A549 (cell line): ENCODE measurements at regions not wholly inside any gene's neighbourhood (a gene's known extent, or its start where the extent isn't known, plus 50 kb on each side); places are given as distances from the start of the nearest gene placed in this dataset.

Source experiments
- ATAC-seq, 2 experiments: fragments of 200-7000 bp in 1 of 2; fragments of >200 bp in 1 of 2; cut with Nextera tagmentation in 1 of 2; cut with Tn5 transposase in 1 of 2; 3 replicates each; pipeline versions ENCODE4 v1.8.0 to v1.9.1; 2018 to 2020; ENCODE audit warnings: mild to moderate bottlenecking in 1 of 2, moderate library complexity in 1 of 2
- CTCF ChIA-PET: fragments of 300-600 bp; sonication (Branson Sonifier 250); formaldehyde crosslinking; extraction: SDS; loops from one replicate; lab custom pipeline; 2021; ENCODE audit warnings: antibody characterized with exemption, inconsistent platforms; lab: Yijun Ruan, JAX
- POLR2A ChIA-PET: fragments of 350-600 bp; formaldehyde crosslinking; extraction: SDS; loops from one replicate; lab custom pipeline; 2021; ENCODE audit warnings: antibody characterized with exemption, inconsistent platforms; lab: Yijun Ruan, JAX
- DNase-seq, 2 experiments: peaks; one replicate each; pipeline versions ENCODE4 v3.0.0 to v3.0.0-alpha.2; 2011 to 2016; ENCODE audit warnings: low read depth in 1 of 2, low spot score in 1 of 2
- FAIRE-seq: peaks from 2 replicates; lab custom pipeline; 2011; peaks lifted over from hg19 to GRCh38; lab: Jason Lieb, UNC
- H3K27ac ChIP-seq, 2 experiments: fragments of >200 bp; sonication (Bioruptor Twin); formaldehyde crosslinking; 3 replicates each; pipeline ENCODE4 v1.5.1; 2016 to 2017
- H3K4me1 ChIP-seq: fragments of >200 bp; sonication (Bioruptor Twin); formaldehyde crosslinking; 3 replicates; pipeline ENCODE4 v1.6.1; 2016
- H3K4me2 ChIP-seq: fragments of >200 bp; sonication (Bioruptor Twin); formaldehyde crosslinking; 3 replicates; pipeline ENCODE4 v1.6.1; 2016
- H3K4me3 ChIP-seq: fragments of >200 bp; sonication (Bioruptor Twin); formaldehyde crosslinking; 3 replicates; pipeline ENCODE4 v1.5.1; 2016
- H3K9me3 ChIP-seq: fragments of >200 bp; sonication (Bioruptor Twin); formaldehyde crosslinking; 3 replicates; pipeline ENCODE4 v1.6.1; 2016
- CEBPB ChIP-seq, 2 experiments: fragments of >200 bp in 1 of 2; sonication (Bioruptor Twin) in 1 of 2; formaldehyde crosslinking in 1 of 2; IDR thresholded peaks; 2 replicates each; pipeline ENCODE4 v1.6.1; 2012 to 2016
- CHD4 ChIP-seq: fragments of 200-600 bp; sonication (generic); IDR thresholded peaks from 2 replicates; pipeline ENCODE4 v1.6.1; 2016; ENCODE audit warnings: antibody characterized with exemption, mild to moderate bottlenecking, borderline replicate concordance
- EHMT2 ChIP-seq: fragments of 200-600 bp; sonication (generic); IDR thresholded peaks from 2 replicates; pipeline ENCODE4 v1.6.1; 2016; ENCODE audit warnings: antibody characterized with exemption, low read depth, mild to moderate bottlenecking, moderate library complexity
- EP300 ChIP-seq, 2 experiments: fragments of >200 bp; sonication (Bioruptor Twin); formaldehyde crosslinking; IDR thresholded peaks; 2 replicates in 1 of 2; 3 replicates in 1 of 2; pipeline ENCODE4 v1.6.1; 2016 to 2017
- ESRRA ChIP-seq: fragments of 150-350 bp; IDR thresholded peaks from 2 replicates; pipeline ENCODE4 v1.6.1; 2014; ENCODE audit warnings: mild to moderate bottlenecking, low read length, borderline replicate concordance
- HEYL ChIP-seq: fragments of 250-450 bp; sonication (Bioruptor Pico); IDR thresholded peaks from 2 replicates; pipeline ENCODE4 v1.8.0; 2021; ENCODE audit warnings: mild to moderate bottlenecking, moderate library complexity
- HOXB13 ChIP-seq: fragments of 250-450 bp; sonication (Bioruptor Pico); IDR thresholded peaks from 2 replicates; pipeline ENCODE4 v1.5.0; 2020; ENCODE audit warnings: low read depth, mild to moderate bottlenecking, moderate library complexity
- JUNB ChIP-seq: fragments of >200 bp; sonication (Bioruptor Twin); formaldehyde crosslinking; IDR thresholded peaks from 2 replicates; pipeline ENCODE4 v1.6.1; 2016
- KDM1A ChIP-seq: fragments of 200-600 bp; sonication (generic); IDR thresholded peaks from 2 replicates; pipeline ENCODE4 v1.6.1; 2016; ENCODE audit warnings: low read depth, mild to moderate bottlenecking
- MAZ ChIP-seq: fragments of 150-350 bp; IDR thresholded peaks from 2 replicates; pipeline ENCODE4 v1.6.1; 2014; ENCODE audit warnings: antibody characterized with exemption, low read depth, low read length, borderline replicate concordance
- NFE2L2 ChIP-seq: fragments of 150-350 bp; conservative IDR thresholded peaks from 2 replicates; pipeline ENCODE4 v1.6.1; 2014; ENCODE audit warnings: low read length
- NPAS2 ChIP-seq: fragments of 250-450 bp; sonication (Bioruptor Pico); IDR thresholded peaks from 2 replicates; pipeline ENCODE4 v1.8.0; 2022; ENCODE audit warnings: mild to moderate bottlenecking, moderate library complexity, borderline replicate concordance
- NR3C1 ChIP-seq: fragments of >200 bp; sonication (Bioruptor Twin); formaldehyde crosslinking; IDR thresholded peaks from 3 replicates; pipeline ENCODE4 v1.6.1; 2017
- POLR2A ChIP-seq: IDR thresholded peaks from 2 replicates; pipeline ENCODE4 v1.6.1; 2012; ENCODE audit warnings: mild to moderate bottlenecking, low read length
- RARB ChIP-seq: fragments of 250-450 bp; sonication (Bioruptor Pico); IDR thresholded peaks from 2 replicates; pipeline ENCODE4 v1.8.0; 2021; ENCODE audit warnings: mild to moderate bottlenecking, moderate library complexity
- RFX5 ChIP-seq: fragments of 450-650 bp; IDR thresholded peaks from 2 replicates; pipeline ENCODE4 v1.7.1; 2014; ENCODE audit warnings: antibody characterized with exemption, mild to moderate bottlenecking, moderate library complexity
- RNF2 ChIP-seq: fragments of 200-600 bp; sonication (generic); IDR thresholded peaks from 2 replicates; pipeline ENCODE4 v1.6.1; 2016; ENCODE audit warnings: low read depth, mild to moderate bottlenecking, antibody characterized with exemption, moderate library complexity, borderline replicate concordance
- TFCP2L1 ChIP-seq: fragments of 250-450 bp; sonication (Bioruptor Pico); IDR thresholded peaks from 2 replicates; pipeline ENCODE4 v1.5.0; 2021; ENCODE audit warnings: mild to moderate bottlenecking
- WGBS: methylation state at CpG from one replicate; pipeline ENCODE4 v1.1.6; 2017; ENCODE audit errors: missing lambda C conversion rate; 5-methylcytosine and 5-hydroxymethylcytosine counted together
- TF ChIP-seq, protein P1 (sequence below): fragments of 200-600 bp; sonication (generic); IDR thresholded peaks from 2 replicates; pipeline ENCODE4 v1.6.1; 2016; ENCODE audit warnings: antibody characterized with exemption, mild to moderate bottlenecking, moderate library complexity
- TF ChIP-seq, protein P2 (sequence below): fragments of >200 bp; sonication (Bioruptor Twin); formaldehyde crosslinking; IDR thresholded peaks from 3 replicates; pipeline ENCODE4 v1.5.1; 2016
- TF ChIP-seq, protein P3 (sequence below): fragments of 450-650 bp; IDR thresholded peaks from 2 replicates; pipeline ENCODE4 v1.6.1; 2014; ENCODE audit warnings: antibody characterized with exemption
- TF ChIP-seq, protein P4 (sequence below): IDR thresholded peaks from 2 replicates; pipeline ENCODE4 v1.6.1; 2012
- TF ChIP-seq, protein P5 (sequence below): fragments of 250-450 bp; sonication (Bioruptor Pico); IDR thresholded peaks from 2 replicates; pipeline ENCODE4 v1.5.0; 2020; ENCODE audit warnings: low read depth, mild to moderate bottlenecking, moderate library complexity

DNA sequence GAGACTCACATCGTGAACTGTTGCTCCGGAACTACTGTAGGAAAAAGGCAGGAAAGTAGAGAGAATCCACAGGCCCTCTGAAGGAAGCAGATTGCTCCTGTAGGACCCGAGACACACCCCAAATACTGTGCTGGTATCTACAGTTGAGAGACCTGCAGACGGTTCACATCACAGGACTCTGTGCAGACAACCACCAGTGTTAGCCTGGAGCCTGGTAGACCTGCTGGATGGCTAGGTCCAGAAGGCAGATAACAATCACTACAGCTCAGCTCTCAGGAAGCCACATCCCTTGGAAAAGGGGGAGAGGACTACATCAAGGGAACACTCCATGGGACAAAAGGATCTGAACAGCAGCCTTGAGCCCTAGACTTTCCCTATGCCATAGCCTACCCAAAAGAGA lies 311.8 kb upstream of the PRKCQ start:
- WGBS = 80% methylated on average over 4 of the region's 4 CpGs
- ChIA-PET POLR2A (no interaction called here), CTCF (interaction anchor here (0.8 kb wide), 1 partner anchor 163 kb away, joined by 3 read pairs; no protein-coding TSS in a partner anchor)
- Histone ChIP-seq H3K4me3 (no peak overlapping the region), H3K9me3 (no peaks in the 10 kb centered on the region), H3K4me2 (no peak overlapping the region), H3K27ac (no peak overlapping the region), H3K4me1 (no peaks in the 10 kb centered on the region)
- ATAC-seq (no peak), FAIRE-seq (no peak), DNase-seq (no peak)
- no peak for TF ChIP-seq KDM1A
- no peak for TF ChIP-seq CEBPB (IDR thresholded peaks at IDR 0.05)
- no peak for TF ChIP-seq POLR2A
- TF ChIP-seq MAZ = no peak
- no peak for TF ChIP-seq NR3C1
- no peak for TF ChIP-seq CHD4
- TF ChIP-seq, protein P1, sequence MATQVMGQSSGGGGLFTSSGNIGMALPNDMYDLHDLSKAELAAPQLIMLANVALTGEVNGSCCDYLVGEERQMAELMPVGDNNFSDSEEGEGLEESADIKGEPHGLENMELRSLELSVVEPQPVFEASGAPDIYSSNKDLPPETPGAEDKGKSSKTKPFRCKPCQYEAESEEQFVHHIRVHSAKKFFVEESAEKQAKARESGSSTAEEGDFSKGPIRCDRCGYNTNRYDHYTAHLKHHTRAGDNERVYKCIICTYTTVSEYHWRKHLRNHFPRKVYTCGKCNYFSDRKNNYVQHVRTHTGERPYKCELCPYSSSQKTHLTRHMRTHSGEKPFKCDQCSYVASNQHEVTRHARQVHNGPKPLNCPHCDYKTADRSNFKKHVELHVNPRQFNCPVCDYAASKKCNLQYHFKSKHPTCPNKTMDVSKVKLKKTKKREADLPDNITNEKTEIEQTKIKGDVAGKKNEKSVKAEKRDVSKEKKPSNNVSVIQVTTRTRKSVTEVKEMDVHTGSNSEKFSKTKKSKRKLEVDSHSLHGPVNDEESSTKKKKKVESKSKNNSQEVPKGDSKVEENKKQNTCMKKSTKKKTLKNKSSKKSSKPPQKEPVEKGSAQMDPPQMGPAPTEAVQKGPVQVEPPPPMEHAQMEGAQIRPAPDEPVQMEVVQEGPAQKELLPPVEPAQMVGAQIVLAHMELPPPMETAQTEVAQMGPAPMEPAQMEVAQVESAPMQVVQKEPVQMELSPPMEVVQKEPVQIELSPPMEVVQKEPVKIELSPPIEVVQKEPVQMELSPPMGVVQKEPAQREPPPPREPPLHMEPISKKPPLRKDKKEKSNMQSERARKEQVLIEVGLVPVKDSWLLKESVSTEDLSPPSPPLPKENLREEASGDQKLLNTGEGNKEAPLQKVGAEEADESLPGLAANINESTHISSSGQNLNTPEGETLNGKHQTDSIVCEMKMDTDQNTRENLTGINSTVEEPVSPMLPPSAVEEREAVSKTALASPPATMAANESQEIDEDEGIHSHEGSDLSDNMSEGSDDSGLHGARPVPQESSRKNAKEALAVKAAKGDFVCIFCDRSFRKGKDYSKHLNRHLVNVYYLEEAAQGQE = no peak
- no peak for TF ChIP-seq NFE2L2
- TF ChIP-seq EP300 (IDR thresholded peaks at IDR 0.05) = no peak
- no peak for TF ChIP-seq JUNB

DNA sequence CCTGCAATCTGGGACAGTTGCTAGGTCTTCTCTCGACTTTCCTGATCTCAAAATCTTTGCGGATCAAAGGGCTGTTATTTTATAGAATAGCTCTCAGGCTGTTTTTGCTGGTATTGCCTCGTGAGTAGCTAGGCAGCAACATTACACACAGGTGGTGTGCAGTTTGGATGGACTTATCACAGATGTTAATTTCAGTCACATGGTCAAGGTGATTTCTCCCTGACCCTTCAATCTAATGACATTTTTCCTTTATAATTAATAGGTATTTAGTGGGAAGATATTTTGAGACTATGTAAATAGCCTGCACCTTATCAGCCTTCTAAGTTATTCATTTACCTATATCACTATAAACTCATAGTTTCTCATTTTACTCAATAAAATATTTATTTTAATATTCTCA lies 309.6 kb upstream of the PRKCQ start:
- no peak overlapping the region for H3K27ac ChIP-seq
- POLR2A ChIA-PET = no interaction called here
- no peaks in the 10 kb centered on the region for H3K4me1 ChIP-seq
- 67% methylated on average over 3 of the region's 3 CpGs for WGBS
- FAIRE-seq = no peak
- TF ChIP-seq HEYL (no peak), NR3C1 (no peak), ESRRA (no peak), RARB (no peak), HOXB13 (CRISPR knock-in tag) (no peak), RNF2 (no peak), TFCP2L1 (no peak), EP300 (IDR thresholded peaks at IDR 0.05) (no peak), EHMT2 (no peak), RFX5 (no peak), NPAS2 (CRISPR knock-in tag) (no peak), CHD4 (no peak), JUNB (no peak)
- TF ChIP-seq, protein P2, sequence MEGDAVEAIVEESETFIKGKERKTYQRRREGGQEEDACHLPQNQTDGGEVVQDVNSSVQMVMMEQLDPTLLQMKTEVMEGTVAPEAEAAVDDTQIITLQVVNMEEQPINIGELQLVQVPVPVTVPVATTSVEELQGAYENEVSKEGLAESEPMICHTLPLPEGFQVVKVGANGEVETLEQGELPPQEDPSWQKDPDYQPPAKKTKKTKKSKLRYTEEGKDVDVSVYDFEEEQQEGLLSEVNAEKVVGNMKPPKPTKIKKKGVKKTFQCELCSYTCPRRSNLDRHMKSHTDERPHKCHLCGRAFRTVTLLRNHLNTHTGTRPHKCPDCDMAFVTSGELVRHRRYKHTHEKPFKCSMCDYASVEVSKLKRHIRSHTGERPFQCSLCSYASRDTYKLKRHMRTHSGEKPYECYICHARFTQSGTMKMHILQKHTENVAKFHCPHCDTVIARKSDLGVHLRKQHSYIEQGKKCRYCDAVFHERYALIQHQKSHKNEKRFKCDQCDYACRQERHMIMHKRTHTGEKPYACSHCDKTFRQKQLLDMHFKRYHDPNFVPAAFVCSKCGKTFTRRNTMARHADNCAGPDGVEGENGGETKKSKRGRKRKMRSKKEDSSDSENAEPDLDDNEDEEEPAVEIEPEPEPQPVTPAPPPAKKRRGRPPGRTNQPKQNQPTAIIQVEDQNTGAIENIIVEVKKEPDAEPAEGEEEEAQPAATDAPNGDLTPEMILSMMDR = no peak
- TF ChIP-seq, protein P3, sequence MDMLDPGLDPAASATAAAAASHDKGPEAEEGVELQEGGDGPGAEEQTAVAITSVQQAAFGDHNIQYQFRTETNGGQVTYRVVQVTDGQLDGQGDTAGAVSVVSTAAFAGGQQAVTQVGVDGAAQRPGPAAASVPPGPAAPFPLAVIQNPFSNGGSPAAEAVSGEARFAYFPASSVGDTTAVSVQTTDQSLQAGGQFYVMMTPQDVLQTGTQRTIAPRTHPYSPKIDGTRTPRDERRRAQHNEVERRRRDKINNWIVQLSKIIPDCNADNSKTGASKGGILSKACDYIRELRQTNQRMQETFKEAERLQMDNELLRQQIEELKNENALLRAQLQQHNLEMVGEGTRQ = no peak
- TF ChIP-seq, protein P4, sequence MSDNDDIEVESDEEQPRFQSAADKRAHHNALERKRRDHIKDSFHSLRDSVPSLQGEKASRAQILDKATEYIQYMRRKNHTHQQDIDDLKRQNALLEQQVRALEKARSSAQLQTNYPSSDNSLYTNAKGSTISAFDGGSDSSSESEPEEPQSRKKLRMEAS = no peak
- TF ChIP-seq, protein P5, sequence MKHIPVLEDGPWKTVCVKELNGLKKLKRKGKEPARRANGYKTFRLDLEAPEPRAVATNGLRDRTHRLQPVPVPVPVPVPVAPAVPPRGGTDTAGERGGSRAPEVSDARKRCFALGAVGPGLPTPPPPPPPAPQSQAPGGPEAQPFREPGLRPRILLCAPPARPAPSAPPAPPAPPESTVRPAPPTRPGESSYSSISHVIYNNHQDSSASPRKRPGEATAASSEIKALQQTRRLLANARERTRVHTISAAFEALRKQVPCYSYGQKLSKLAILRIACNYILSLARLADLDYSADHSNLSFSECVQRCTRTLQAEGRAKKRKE (CRISPR knock-in tag) = no peak
- no peak for ATAC-seq
- no peak overlapping the region for H3K4me3 ChIP-seq
- H3K4me2 ChIP-seq = no peak overlapping the region
- CTCF ChIA-PET = interaction anchor here (0.8 to 1.0 kb wide), 2 partner anchors 15 to 39 kb away, joined by 3 to 5 read pairs; no protein-coding TSS in a partner anchor
- H3K9me3 ChIP-seq = no peaks in the 10 kb centered on the region
- DNase-seq = no peak
